ENCODE measurements at regions not wholly inside any gene's neighbourhood (a gene's known extent, or its start where the extent isn't known, plus 50 kb on each side); places are given as distances from the start of the nearest gene placed in this dataset.

DNA sequence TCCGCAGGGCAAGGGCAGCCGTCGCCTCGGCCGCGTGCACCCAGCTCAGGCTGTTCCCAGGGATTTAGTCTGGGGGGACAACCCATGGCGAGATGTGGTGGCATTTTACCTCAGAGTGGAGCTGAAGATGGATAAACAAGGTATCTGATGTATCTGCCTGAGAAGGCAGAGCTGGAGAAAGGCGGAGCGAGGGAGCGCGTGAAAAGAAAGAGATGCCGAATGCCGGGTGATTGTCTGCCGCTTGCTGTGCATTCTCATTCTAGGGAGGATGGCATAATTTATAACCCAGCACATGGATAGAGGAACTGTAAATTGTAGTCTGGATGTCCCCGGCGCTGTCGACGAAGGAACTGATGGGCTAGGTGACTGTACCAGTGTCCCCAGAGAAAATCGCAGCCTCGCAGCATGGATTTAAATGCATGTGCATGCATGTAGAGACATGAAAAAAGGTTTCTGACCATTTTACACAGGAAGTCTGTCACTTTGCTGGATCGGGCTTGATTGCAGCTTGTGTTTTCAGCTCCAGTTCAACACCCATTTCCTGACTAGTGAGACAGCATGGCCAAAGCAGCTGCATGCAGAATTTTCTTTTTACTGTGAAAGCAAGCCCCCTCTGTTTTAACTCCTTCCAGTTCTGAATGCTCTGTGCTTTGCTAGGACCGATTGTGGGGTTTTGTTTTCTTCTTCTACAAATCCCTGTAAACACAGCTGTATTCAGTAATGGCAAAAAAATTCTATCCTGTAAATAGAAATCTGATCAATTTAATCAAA, 149.7 kb downstream of the PRL start (continued):
- no peak for TF ChIP-seq E2F6 (IDR thresholded peaks at IDR 0.05; ENCODE audit: borderline replicate concordance, low read depth)

- Histone ChIP-seq H3K4me3 (no peak overlapping the region), H3K4me2 (peak overlapping the region; percentile 38), H3K9me3 (no peaks in the 10 kb centered on the region), H3K27ac (peak overlapping the region in 1 of 2 experiments; percentile 73; a peak in 4 of 6 replicates), H3K4me1 (peaks cover 32% of the 10 kb centered on the region)
- FAIRE-seq: no peak
- peak in 1 of 2 experiments; percentile 27 for DNase-seq (ENCODE audit: low read depth in 1 of 2, low spot score in 1 of 2)
- WGBS (ENCODE audit: missing lambda C conversion rate): 65% methylated on average over 6 of the region's 7 CpGs
- ChIA-PET CTCF (no interaction called here), POLR2A (interaction anchor here (1.0 to 1.4 kb wide), 2 partner anchors 35 to 88 kb away, joined by 3 to 5 read pairs; no protein-coding TSS in a partner anchor)
- ATAC-seq: peak; percentile 57 to 70; a peak in 4 of 6 replicates
- TF ChIP-seq RCOR1 (IDR thresholded peaks at IDR 0.05; ENCODE audit: low read depth, low read length) (no peak), MAZ (IDR thresholded peaks at IDR 0.05; ENCODE audit: borderline replicate concordance, low read depth, low read length) (peak; percentile 60; the same call in 1 of the 2 replicates)
Observed at GRCh38 chr6:22147921-22148776, 148.7 kb downstream of the PRL start.

DNA sequence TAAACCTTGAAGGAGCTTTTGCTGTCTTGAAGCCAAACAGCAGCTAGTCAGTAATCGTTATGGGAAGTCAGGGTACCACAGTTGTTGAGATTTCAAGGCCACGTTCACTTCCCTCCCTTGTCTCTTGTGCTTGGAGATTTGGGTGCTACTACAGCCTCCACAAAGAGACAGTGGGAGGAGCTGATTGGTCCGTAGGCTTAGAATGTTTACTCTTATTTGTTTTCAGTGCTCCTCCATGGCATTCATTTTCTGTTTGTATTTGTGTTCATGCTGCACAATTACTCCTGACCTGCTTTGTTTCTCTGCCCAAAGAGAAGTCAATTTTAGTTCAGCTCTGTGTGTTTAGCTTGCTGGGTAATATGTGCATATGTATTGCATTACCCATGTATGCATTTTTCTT, 147.7 kb downstream of the PRL start:
- no peaks in the 10 kb centered on the region for H3K9me3 ChIP-seq
- FAIRE-seq: no peak
- CTCF ChIA-PET: interaction anchor here (1.0 kb wide), 1 partner anchor 37 kb away, joined by 3 read pairs; no protein-coding TSS in a partner anchor
- peaks cover 32% of the 10 kb centered on the region for H3K4me1 ChIP-seq
- no peak overlapping the region for H3K4me3 ChIP-seq
- no peak for ATAC-seq
- WGBS (ENCODE audit: missing lambda C conversion rate): 39% methylated on average over 3 of the region's 3 CpGs
- no peak for DNase-seq (ENCODE audit: low read depth in 1 of 2, low spot score in 1 of 2)
- TF ChIP-seq POLR2A (IDR thresholded peaks at IDR 0.05; ENCODE audit: low read length) (no peak), SREBF2 (IDR thresholded peaks at IDR 0.05) (no peak), MAFK (IDR thresholded peaks at IDR 0.05; ENCODE audit: partially characterized antibody) (no peak), RAD21 (conservative IDR thresholded peaks at IDR 0.05 in 1 of 2, IDR thresholded peaks at IDR 0.05 in 1 of 2) (no peak), ZC3H11A (IDR thresholded peaks at IDR 0.05) (no peak), MYC (IDR thresholded peaks at IDR 0.05; ENCODE audit: borderline replicate concordance, low read length) (no peak), NFE2L2 (conservative IDR thresholded peaks at IDR 0.05; ENCODE audit: low read length) (no peak), HES2 (IDR thresholded peaks at IDR 0.05) (no peak)
- TF ChIP-seq, protein P1, sequence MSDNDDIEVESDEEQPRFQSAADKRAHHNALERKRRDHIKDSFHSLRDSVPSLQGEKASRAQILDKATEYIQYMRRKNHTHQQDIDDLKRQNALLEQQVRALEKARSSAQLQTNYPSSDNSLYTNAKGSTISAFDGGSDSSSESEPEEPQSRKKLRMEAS (IDR thresholded peaks at IDR 0.05): no peak
- TF ChIP-seq, protein P2, sequence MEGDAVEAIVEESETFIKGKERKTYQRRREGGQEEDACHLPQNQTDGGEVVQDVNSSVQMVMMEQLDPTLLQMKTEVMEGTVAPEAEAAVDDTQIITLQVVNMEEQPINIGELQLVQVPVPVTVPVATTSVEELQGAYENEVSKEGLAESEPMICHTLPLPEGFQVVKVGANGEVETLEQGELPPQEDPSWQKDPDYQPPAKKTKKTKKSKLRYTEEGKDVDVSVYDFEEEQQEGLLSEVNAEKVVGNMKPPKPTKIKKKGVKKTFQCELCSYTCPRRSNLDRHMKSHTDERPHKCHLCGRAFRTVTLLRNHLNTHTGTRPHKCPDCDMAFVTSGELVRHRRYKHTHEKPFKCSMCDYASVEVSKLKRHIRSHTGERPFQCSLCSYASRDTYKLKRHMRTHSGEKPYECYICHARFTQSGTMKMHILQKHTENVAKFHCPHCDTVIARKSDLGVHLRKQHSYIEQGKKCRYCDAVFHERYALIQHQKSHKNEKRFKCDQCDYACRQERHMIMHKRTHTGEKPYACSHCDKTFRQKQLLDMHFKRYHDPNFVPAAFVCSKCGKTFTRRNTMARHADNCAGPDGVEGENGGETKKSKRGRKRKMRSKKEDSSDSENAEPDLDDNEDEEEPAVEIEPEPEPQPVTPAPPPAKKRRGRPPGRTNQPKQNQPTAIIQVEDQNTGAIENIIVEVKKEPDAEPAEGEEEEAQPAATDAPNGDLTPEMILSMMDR (IDR thresholded peaks at IDR 0.05): no peak
- peak overlapping the region in 1 of 2 experiments; percentile 32; a peak in 1 of 6 replicates for H3K27ac ChIP-seq
- POLR2A ChIA-PET: no interaction called here
- H3K4me2 ChIP-seq: peak overlapping the region; percentile 38; the same call in 1 of the 3 replicates

Measured in A549 (cell line).